ENCODE measurements at regions not wholly inside any gene's neighbourhood (a gene's known extent, or its start where the extent isn't known, plus 50 kb on each side); places are given as distances from the start of the nearest gene placed in this dataset.

DNA sequence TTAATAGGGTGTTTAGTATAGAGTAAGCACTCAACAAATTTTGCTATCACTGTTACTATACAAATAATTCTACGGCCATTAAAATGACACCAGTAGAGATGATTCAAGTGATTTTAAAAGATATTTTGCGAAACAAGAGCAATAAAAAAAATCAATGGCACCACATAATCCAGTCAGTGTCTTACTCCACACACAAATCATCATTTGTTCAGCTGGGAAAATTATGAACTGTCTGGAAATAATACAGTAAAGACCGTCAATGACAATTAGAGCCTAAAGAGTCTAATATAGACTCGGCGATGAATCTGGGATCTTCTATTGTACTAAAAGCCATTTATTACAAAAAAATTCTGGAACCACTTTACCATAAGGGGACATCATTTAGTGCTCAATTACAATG is 270.5 kb downstream of the ARRDC4 start:
- TF ChIP-seq EZH2 (IDR thresholded peaks at IDR 0.05) (no peak), FOXP2 (optimal IDR thresholded peaks at IDR 0.05; ENCODE audit: control extremely low read depth, extremely low read length, insufficient read depth) (no peak)
